ENCODE measurements at regions not wholly inside any gene's neighbourhood (a gene's known extent, or its start where the extent isn't known, plus 50 kb on each side); places are given as distances from the start of the nearest gene placed in this dataset.

- DNase-seq (ENCODE audit: low spot score) (peak; percentile 81), ATAC-seq (peak; percentile 36), FAIRE-seq (no peak)
- ChIA-PET CTCF (ENCODE audit: low intra/inter-chr PET ratio, low total read pairs) (no interaction called here), POLR2A (interaction anchor here (1.0 to 1.2 kb wide), 3 partner anchors 38 to 550 kb away, joined by 4 to 5 read pairs (median 5); no protein-coding TSS in a partner anchor)
- H4K20me1 ChIP-seq (ENCODE audit: insufficient read depth, low read length) = no peaks in the 10 kb centered on the region
- in situ Hi-C loops (cut with HindIII; ENCODE audit: extremely low pct_ligation_motif_present, low pct_unique_long_range_greater_than_20kb) (no loop called here), intact Hi-C loops (cut with micrococcal nuclease; ENCODE audit: unreplicated experiment) (loop anchor here (2.0 to 5.0 kb wide), 3 partner anchors 22 to 221 kb away; no protein-coding TSS in a partner anchor)
- H3K79me2 ChIP-seq (ENCODE audit: insufficient read depth, low read length) = no peaks in the 10 kb centered on the region
- H3K4me1 ChIP-seq (ENCODE audit: insufficient read depth, low read length) = peaks cover 69% of the 10 kb centered on the region
- H3K4me2 ChIP-seq (ENCODE audit: low read depth, low read length) = peak overlapping the region; percentile 38
- no peaks in the 10 kb centered on the region for H3K27me3 ChIP-seq (ENCODE audit: control insufficient read depth in 1 of 2, insufficient read depth in 2 of 2, low read length in 2 of 2)
- peak overlapping the region; percentile 23 for H3K27ac ChIP-seq (ENCODE audit: extremely low read length, insufficient read depth, low read length)
- no peaks in the 10 kb centered on the region for H3K9me3 ChIP-seq (ENCODE audit: low read length)
- no peaks in the 10 kb centered on the region for H3K36me3 ChIP-seq (replicated peaks in 1 of 2; ENCODE audit: control insufficient read depth in 1 of 2, insufficient read depth in 2 of 2, low read length in 2 of 2)
- 58% methylated on average over 2 of the region's 2 CpGs for WGBS (ENCODE audit: low lambda C conversion rate)
- no peak overlapping the region for H2AFZ ChIP-seq (ENCODE audit: low read length)
- no peak overlapping the region; a peak in 1 of 6 replicates for H3K4me3 ChIP-seq (replicated peaks in 1 of 3; ENCODE audit: insufficient read depth in 1 of 3, low read depth in 2 of 3, low read length in 3 of 3)
- no peak overlapping the region for H3K9ac ChIP-seq (ENCODE audit: insufficient read depth, low read depth, low read length)
- no TSS peak for BruUV-seq (replicated peaks)
- TF ChIP-seq BRCA1 (CRISPR knock-in tag; IDR thresholded peaks at IDR 0.05) (no peak), RFXANK (CRISPR knock-in tag; IDR thresholded peaks at IDR 0.05) (no peak), HOXA5 (CRISPR knock-in tag; IDR thresholded peaks at IDR 0.05) (no peak), ARHGAP35 (CRISPR knock-in tag; IDR thresholded peaks at IDR 0.05; ENCODE audit: borderline replicate concordance) (no peak), XBP1 (CRISPR knock-in tag; IDR thresholded peaks at IDR 0.05) (no peak), ZXDC (CRISPR knock-in tag; IDR thresholded peaks at IDR 0.05) (no peak), KMT2A (CRISPR knock-in tag; IDR thresholded peaks at IDR 0.05) (no peak), SP1 (IDR thresholded peaks at IDR 0.05) (no peak), SP1 (CRISPR knock-in tag; IDR thresholded peaks at IDR 0.05) (no peak), GMEB2 (CRISPR knock-in tag; IDR thresholded peaks at IDR 0.05; ENCODE audit: low read depth) (no peak), ZEB1 (IDR thresholded peaks at IDR 0.05; ENCODE audit: insufficient replicate concordance, low read depth) (no peak), SP4 (CRISPR knock-in tag; IDR thresholded peaks at IDR 0.05) (no peak), LBX2 (CRISPR knock-in tag; IDR thresholded peaks at IDR 0.05; ENCODE audit: borderline replicate concordance) (no peak), ZNF644 (CRISPR knock-in tag; IDR thresholded peaks at IDR 0.05; ENCODE audit: low read depth) (peak; percentile 84), ZNF431 (CRISPR knock-in tag; IDR thresholded peaks at IDR 0.05; ENCODE audit: borderline replicate concordance, low read depth) (no peak), RBAK (CRISPR knock-in tag; IDR thresholded peaks at IDR 0.05) (no peak), ZNF660 (CRISPR knock-in tag; IDR thresholded peaks at IDR 0.05; ENCODE audit: borderline replicate concordance, low read depth) (no peak), POLR2AphosphoS5 (IDR thresholded peaks at IDR 0.05; ENCODE audit: low read depth, low read length) (no peak), ZBTB33 (CRISPR knock-in tag; IDR thresholded peaks at IDR 0.05) (peak; percentile 14; the same call in 1 of the 2 replicates), TCF7 (IDR thresholded peaks at IDR 0.05; ENCODE audit: low read depth) (no peak), ZNF773 (CRISPR knock-in tag; IDR thresholded peaks at IDR 0.05; ENCODE audit: borderline replicate concordance) (no peak), REL (CRISPR knock-in tag; conservative IDR thresholded peaks at IDR 0.05) (no peak)
Measured at GRCh38 chr2:226581004-226581403, 218.6 kb downstream of the IRS1 start.
